Fibroblast of the aortic adventitia (primary cell): ENCODE measurements at regions not wholly inside any gene's neighbourhood (a gene's known extent, or its start where the extent isn't known, plus 50 kb on each side); places are given as distances from the start of the nearest gene placed in this dataset.

Experiments
- DNase-seq: peaks from one replicate; pipeline ENCODE4 v3.0.0-alpha.2; 2010; ENCODE audit warnings: low read depth
- H3K4me3 ChIP-seq: 2 replicates; pipeline ENCODE4 v1.5.1; 2011; ENCODE audit warnings: low read depth, mild to moderate bottlenecking, control low read depth, low read length, moderate library complexity
- CTCF ChIP-seq: IDR thresholded peaks from 2 replicates; pipeline ENCODE4 v1.5.1; 2011; ENCODE audit warnings: mild to moderate bottlenecking, low read length, control low read depth, inconsistent platforms; ENCODE audit not compliant: insufficient read depth

GRCh38 chrX:109830157-109830703, 97.2 kb upstream of the ACSL4 start:
- TF ChIP-seq CTCF: no peak
- DNase-seq: no peak

DNA sequence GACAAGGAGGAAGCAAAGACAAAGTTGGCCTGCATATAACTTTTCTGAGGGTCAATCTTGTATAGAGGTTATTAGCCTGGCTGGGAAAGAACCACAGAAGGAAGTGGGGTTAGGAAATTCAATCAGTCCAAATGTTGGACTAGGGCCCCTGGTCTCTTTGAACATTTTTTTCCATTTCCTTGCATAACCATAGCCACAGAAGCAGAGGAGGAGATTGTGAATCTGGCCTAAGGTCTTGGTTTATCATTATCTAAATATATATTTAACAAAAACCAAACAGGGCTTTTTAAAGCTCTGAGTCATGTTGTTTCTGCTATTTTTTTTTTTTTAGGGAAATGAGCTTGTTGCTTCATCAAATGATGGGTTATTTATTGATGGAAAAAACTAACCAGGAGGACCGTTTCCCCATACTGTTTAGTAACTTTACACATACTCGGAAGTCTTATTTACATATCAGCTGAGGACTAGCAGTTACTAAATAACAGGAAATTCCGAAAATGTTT, 97.7 kb upstream of the ACSL4 start:
- no peak for TF ChIP-seq CTCF
- H3K4me3 ChIP-seq: no peak overlapping the region
- peak; percentile 77 for DNase-seq

More at GRCh38 chrX:109830157-109830703, 97.2 kb upstream of the ACSL4 start:
- H3K4me3 ChIP-seq: no peak overlapping the region

GRCh38 chrX:109831326-109831985, 98.4 kb upstream of the ACSL4 start:
- no peak overlapping the region for H3K4me3 ChIP-seq
- no peak for TF ChIP-seq CTCF

GRCh38 chrX:109839694-109840567, 106.9 kb upstream of the ACSL4 start:
- no peak overlapping the region for H3K4me3 ChIP-seq
- peak; percentile 26 for DNase-seq
- no peak for TF ChIP-seq CTCF

More at GRCh38 chrX:109831326-109831985, 98.4 kb upstream of the ACSL4 start:
- no peak for DNase-seq

DNA sequence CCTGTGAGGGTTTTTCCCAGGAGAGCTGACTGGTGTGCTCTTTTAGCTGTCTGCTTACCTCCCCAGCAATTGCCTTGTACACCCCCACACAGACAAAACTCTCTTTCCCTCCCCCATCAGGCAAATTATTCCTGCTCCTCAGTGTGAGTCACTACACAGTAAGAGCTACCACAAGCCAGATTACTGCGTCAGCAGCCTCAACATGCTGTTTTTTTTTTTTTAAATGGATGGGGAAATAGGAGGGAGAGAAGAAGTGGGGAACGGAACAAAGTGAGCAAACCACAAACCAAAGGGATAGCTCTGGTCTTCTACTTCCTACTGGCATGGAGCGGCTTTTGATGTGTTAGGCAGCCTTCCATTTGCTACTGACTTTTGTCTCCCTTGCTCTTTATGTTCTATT, 107.5 kb upstream of the ACSL4 start:
- H3K4me3 ChIP-seq: no peak overlapping the region
- no peak for TF ChIP-seq CTCF
- peak; percentile 93 for DNase-seq

GRCh38 chrX:109841257-109841656, 108.2 kb upstream of the ACSL4 start:
- DNase-seq: no peak
- H3K4me3 ChIP-seq: no peak overlapping the region
- TF ChIP-seq CTCF: no peak
